GM12874 (cell line): ENCODE measurements at regions not wholly inside any gene's neighbourhood (a gene's known extent, or its start where the extent isn't known, plus 50 kb on each side); places are given as distances from the start of the nearest gene placed in this dataset.

Experiments
- CTCF ChIP-seq: IDR thresholded peaks from 2 replicates; pipeline ENCODE4 v1.5.1; 2011; ENCODE audit warnings: low read depth, mild to moderate bottlenecking, control low read depth, low read length, moderate library complexity; ENCODE audit not compliant: insufficient read depth

- no peak for TF ChIP-seq CTCF
Observed at GRCh38 chr16:6258056-6258455, 1074.6 kb upstream of the RBFOX1 start.

- no peak for TF ChIP-seq CTCF
Observed at GRCh38 chr16:6252541-6252940, 1080.1 kb upstream of the RBFOX1 start.

GRCh38 chr16:6250511-6250910 lies 1082.1 kb upstream of the RBFOX1 start:
- no peak for TF ChIP-seq CTCF

GRCh38 chr16:6249863-6250262 lies 1082.8 kb upstream of the RBFOX1 start:
- no peak for TF ChIP-seq CTCF

GRCh38 chr16:6248199-6248598 lies 1084.4 kb upstream of the RBFOX1 start:
- TF ChIP-seq CTCF = no peak

- TF ChIP-seq CTCF = no peak
Observed at GRCh38 chr16:6247775-6248174, 1084.9 kb upstream of the RBFOX1 start.

- TF ChIP-seq CTCF = no peak
Observed at GRCh38 chr16:6247150-6247549, 1085.5 kb upstream of the RBFOX1 start.

GRCh38 chr16:6246266-6246665 lies 1086.4 kb upstream of the RBFOX1 start:
- no peak for TF ChIP-seq CTCF
